Panc1 (cell line): ENCODE measurements at regions not wholly inside any gene's neighbourhood (a gene's known extent, or its start where the extent isn't known, plus 50 kb on each side); places are given as distances from the start of the nearest gene placed in this dataset.

Source experiments
- ATAC-seq: fragments of 200-7000 bp; cut with Tn5 transposase; 2 replicates; pipeline ENCODE4 v1.9.1; 2020; ENCODE audit warnings: mild to moderate bottlenecking, moderate library complexity
- BruUV-seq: library from RNA; stranded (reverse); fragments of 400-500 nt; replicated peaks from 2 replicates; lab custom pipeline; 2021; lab: Mats Ljungman, UMichigan
- CTCF ChIA-PET: fragments of 300-600 bp; sonication (Branson Sonifier 250); formaldehyde crosslinking; loops from one replicate; lab custom pipeline; 2022; ENCODE audit warnings: antibody characterized with exemption; lab: Charles Lee
- POLR2A ChIA-PET: fragments of 300-600 bp; sonication (Branson Sonifier 250); formaldehyde crosslinking; loops from one replicate; lab custom pipeline; 2022; ENCODE audit warnings: antibody characterized with exemption; lab: Charles Lee
- DNase-seq: peaks from one replicate; pipeline ENCODE4 v3.0.0-alpha.2; 2010; ENCODE audit warnings: low read depth, low spot score
- H3K27ac ChIP-seq: 2 replicates; pipeline ENCODE4 v1.5.1; 2011; ENCODE audit warnings: mild to moderate bottlenecking, low read length, inconsistent platforms
- H3K27me3 ChIP-seq: fragments of 200-500 bp; sonication (Bioruptor generic); 2 replicates; pipeline ENCODE4 v1.6.0; 2014; ENCODE audit warnings: low read length, inconsistent platforms; ENCODE audit not compliant: control insufficient read depth, insufficient read depth
- H3K36me3 ChIP-seq: fragments of 200-500 bp; sonication (Bioruptor generic); 2 replicates; pipeline ENCODE4 v1.5.1; 2014; ENCODE audit warnings: inconsistent platforms, mild to moderate bottlenecking, low read length, moderate library complexity; ENCODE audit not compliant: control insufficient read depth, insufficient read depth
- H3K4me1 ChIP-seq: 2 replicates; pipeline ENCODE4 v1.5.1; 2011; ENCODE audit warnings: inconsistent platforms, mild to moderate bottlenecking, low read length, moderate library complexity; ENCODE audit not compliant: control insufficient read depth, insufficient read depth
- H3K4me3 ChIP-seq, 2 experiments: 2 replicates each; pipeline ENCODE4 v1.5.1; 2011 to 2012; ENCODE audit warnings: low read depth in 2 of 2, low read length in 2 of 2, mild to moderate bottlenecking in 2 of 2, inconsistent platforms in 1 of 2, moderate library complexity in 1 of 2
- H3K9me3 ChIP-seq: fragments of 200-500 bp; sonication (Bioruptor generic); 2 replicates; pipeline ENCODE4 v1.5.1; 2014; ENCODE audit warnings: low read depth, mild to moderate bottlenecking, inconsistent platforms, low read length, moderate library complexity; ENCODE audit not compliant: control insufficient read depth, insufficient read depth
- CTCF ChIP-seq: fragments of 450-650 bp; IDR thresholded peaks from 2 replicates; pipeline ENCODE4 v1.5.1; 2017; ENCODE audit warnings: mild to moderate bottlenecking
- POLR2AphosphoS5 ChIP-seq: IDR thresholded peaks from 2 replicates; pipeline ENCODE4 v1.6.1; 2012; ENCODE audit warnings: mild to moderate bottlenecking, low read depth, low read length, moderate library complexity
- REST ChIP-seq, 2 experiments: IDR thresholded peaks; 2 replicates each; pipeline ENCODE4 v1.6.1; 2011 to 2012; ENCODE audit warnings: low read depth in 2 of 2, control low read depth in 1 of 2, low read length in 1 of 2, mild to moderate bottlenecking in 1 of 2, moderate library complexity in 1 of 2; ENCODE audit not compliant: insufficient read depth in 1 of 2
- SIN3A ChIP-seq: IDR thresholded peaks from 2 replicates; pipeline ENCODE4 v1.6.1; 2012; ENCODE audit warnings: low read depth, mild to moderate bottlenecking, low read length, moderate library complexity, borderline replicate concordance; ENCODE audit not compliant: insufficient read depth
- TCF7L2 ChIP-seq: IDR thresholded peaks from 2 replicates; pipeline ENCODE4 v1.6.1; 2011; ENCODE audit warnings: mild to moderate bottlenecking, low read depth, low read length, inconsistent platforms
- in situ Hi-C: cut with HindIII; loops from 2 replicates; pipeline ENCODE4 v1.10.0; 2016; ENCODE audit warnings: low sequenced_read_pairs, low pct_unique_long_range_greater_than_20kb
- intact Hi-C: fragments of 100-400 bp; cut with micrococcal nuclease; formaldehyde crosslinking; loops from one replicate; pipeline ENCODE4 v1.10.0; 2022; ENCODE audit not compliant: unreplicated experiment

GRCh38 chr12:105754313-105754712 lies 384.4 kb downstream of the NUAK1 start:
- in situ Hi-C loops, result no loop called here
- Histone ChIP-seq H3K4me1 (no peaks in the 10 kb centered on the region), H3K4me3 (no peak overlapping the region), H3K9me3 (no peaks in the 10 kb centered on the region), H3K36me3 (no peaks in the 10 kb centered on the region), H3K27me3 (no peaks in the 10 kb centered on the region), H3K27ac (no peak overlapping the region)
- BruUV-seq, result no TSS peak
- ATAC-seq (no peak), DNase-seq (no peak)
- TF ChIP-seq CTCF (no peak), SIN3A (no peak), TCF7L2 (no peak), REST (IDR thresholded peaks at IDR 0.05; ENCODE audit: insufficient read depth in 1 of 2, low read depth in 2 of 2, low read length in 1 of 2) (no peak), POLR2AphosphoS5 (no peak)
- CTCF ChIA-PET, result no interaction called here
- intact Hi-C loops, result no loop called here
- POLR2A ChIA-PET, result no interaction called here

- Histone ChIP-seq H3K27ac (no peak overlapping the region), H3K36me3 (no peaks in the 10 kb centered on the region), H3K4me3 (no peak overlapping the region), H3K27me3 (no peaks in the 10 kb centered on the region), H3K9me3 (no peaks in the 10 kb centered on the region), H3K4me1 (peaks cover 4% of the 10 kb centered on the region; the same call in 1 of the 2 replicates)
- in situ Hi-C loops (no loop called here), intact Hi-C loops (no loop called here)
- CTCF ChIA-PET, result no interaction called here
- DNase-seq (no peak), ATAC-seq (no peak)
- no TSS peak for BruUV-seq
- POLR2A ChIA-PET, result no interaction called here
- TF ChIP-seq POLR2AphosphoS5, result no peak
- TF ChIP-seq CTCF, result no peak
- TF ChIP-seq SIN3A, result no peak
- no peak for TF ChIP-seq REST (IDR thresholded peaks at IDR 0.05; ENCODE audit: insufficient read depth in 1 of 2, low read depth in 2 of 2, low read length in 1 of 2)
- no peak for TF ChIP-seq TCF7L2
Observed at GRCh38 chr12:105756961-105757360, 381.8 kb downstream of the NUAK1 start.
